HCEC 1CT (cell line): ENCODE measurements at regions not wholly inside any gene's neighbourhood (a gene's known extent, or its start where the extent isn't known, plus 50 kb on each side); places are given as distances from the start of the nearest gene placed in this dataset.

Experiments used
- DNase-seq: peaks from one replicate; pipeline ENCODE4 v3.0.0-alpha.2; 2017

- DNase-seq: no peak
These were observed 884.9 kb downstream of the C6orf118 start for GRCh38 chr6:164424489-164424888.

GRCh38 chr6:164419099-164419498, 890.3 kb downstream of the C6orf118 start:
- DNase-seq: no peak

DNA sequence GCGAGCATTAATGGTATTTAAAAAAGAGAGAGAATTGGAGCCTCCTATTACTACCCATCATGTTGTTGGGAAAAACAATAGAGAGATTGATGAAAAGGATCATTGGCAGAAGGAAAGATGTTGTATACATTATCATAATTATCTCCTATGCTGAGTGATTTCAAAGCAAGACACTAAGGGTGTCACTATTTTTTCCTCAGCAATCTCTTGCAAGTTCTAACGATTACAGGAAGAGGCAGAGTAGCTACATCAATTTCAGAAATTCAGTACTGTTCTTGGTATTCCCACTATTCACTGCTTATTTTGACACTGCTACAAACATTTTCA, 891.2 kb downstream of the C6orf118 start:
- no peak for DNase-seq

DNA sequence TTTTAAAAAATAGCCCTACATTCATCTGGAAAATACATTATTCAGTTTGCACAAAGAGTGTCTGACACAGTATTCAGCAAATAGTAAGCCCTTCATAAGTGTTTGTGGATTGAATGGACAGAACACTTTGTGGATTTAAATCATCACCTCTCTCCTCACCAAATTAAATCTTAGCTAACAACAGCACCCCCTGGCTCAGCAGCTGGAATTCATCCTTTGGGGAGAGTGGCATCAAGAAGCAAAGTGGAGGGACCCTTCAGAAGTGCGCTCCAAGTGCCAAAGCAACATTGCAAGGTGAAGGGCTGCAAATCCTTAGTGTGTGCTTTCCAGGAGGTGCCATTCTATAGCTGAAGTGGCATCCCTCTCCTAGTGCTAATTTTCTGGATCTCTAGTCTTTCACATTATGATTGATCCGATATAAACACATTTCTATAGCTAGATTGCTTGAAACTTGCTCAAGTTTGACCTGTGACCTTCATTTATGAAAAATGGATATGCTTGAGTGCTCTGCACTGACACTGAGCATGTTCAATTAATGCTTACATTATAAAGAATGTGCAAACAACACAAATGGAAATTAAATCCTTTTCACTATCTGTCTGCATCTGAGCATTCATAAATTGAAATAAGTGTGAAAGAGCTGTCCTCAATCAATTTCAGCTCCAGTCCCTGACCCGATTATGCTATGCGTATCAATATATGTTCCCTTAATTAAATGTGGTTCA, 891.7 kb downstream of the C6orf118 start:
- DNase-seq: no peak

DNA sequence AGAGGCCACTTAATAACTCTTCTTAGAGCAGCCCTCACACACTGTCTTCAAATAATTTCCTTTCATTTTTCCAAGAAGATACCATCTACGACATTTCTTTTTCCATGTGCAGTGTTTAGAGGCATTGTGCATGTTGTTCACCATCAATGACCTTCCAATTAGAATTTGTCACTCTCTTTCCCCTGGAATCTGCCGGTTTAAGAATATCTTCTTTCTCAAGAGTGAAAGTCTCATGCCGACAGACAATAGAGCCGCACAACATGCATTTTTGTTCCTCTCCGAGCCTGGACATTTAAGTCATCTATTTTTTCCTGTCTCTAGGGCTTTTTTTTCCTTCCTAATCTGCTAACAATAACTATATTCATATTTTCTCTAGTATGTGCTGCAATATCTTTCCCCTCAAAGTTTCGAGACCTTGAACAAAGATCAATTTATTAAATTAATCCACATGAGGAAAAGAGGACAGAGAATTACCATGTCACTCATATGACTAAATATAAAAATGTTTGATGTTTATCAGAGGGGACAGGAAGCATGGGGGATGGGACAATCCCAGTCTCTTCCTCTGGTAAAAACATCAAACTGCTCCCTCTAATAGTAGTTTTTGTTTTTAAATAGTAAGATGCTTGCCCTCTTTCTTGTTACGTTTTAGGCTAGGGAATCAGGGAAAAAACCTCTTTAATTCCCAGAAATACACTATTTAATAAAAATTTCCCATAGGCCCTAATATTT, 893.4 kb downstream of the C6orf118 start:
- no peak for DNase-seq

- no peak for DNase-seq
These were observed 894.7 kb downstream of the C6orf118 start for GRCh38 chr6:164414695-164415094.

DNA sequence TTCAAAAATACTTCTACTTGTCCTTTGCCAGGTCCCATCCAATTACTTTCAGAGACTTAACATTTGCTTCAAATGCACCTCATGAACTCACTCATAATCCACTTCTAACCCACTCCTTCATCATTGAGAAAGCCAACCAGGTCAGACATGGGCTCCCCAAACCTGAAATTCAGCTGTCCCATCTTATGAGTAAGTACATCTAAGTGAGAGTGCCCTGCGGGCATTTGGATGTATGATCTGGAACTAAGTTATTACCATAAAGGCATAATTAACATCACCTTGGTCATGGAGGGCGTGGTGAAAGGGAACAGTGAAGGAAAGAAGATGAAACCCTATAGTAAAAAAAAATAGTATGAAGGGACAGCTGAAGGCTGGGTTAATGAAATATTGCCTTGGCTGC, 896.8 kb downstream of the C6orf118 start:
- no peak for DNase-seq

- DNase-seq: no peak
These were observed 899.4 kb downstream of the C6orf118 start for GRCh38 chr6:164410017-164410416.

DNA sequence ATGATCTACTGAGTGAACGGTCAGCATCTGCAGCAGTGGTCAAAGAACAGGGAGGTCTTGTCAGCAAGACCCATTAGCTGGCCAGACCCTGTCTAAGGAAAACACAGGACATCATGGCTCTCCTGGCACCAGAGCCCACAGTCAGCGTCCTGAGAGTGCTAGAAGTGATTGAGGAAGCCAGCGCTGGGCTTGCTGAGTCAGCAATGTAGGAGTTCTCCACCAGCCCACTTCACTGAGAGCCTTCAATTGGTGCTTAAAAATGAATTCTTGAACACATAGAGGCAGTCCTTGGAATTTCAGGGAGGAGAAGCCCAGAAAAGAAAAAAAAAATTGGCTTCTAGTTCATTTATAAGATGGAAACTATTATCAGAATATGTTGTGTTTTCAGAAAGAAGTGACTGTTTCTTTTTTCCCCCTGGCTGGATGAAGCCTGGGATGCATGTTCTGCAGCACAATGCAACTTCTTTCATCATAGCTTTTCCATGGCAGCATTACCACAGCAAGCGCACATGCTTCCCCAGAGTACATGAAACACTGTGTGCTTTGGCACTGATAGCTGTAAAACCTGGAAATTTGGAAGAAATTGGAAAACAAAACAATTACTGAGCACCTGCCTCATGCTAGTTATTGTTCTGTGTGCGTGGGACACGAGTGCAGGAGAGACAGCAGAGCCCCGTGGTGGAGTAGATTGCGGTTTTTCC, 899.9 kb downstream of the C6orf118 start:
- DNase-seq: no peak

DNA sequence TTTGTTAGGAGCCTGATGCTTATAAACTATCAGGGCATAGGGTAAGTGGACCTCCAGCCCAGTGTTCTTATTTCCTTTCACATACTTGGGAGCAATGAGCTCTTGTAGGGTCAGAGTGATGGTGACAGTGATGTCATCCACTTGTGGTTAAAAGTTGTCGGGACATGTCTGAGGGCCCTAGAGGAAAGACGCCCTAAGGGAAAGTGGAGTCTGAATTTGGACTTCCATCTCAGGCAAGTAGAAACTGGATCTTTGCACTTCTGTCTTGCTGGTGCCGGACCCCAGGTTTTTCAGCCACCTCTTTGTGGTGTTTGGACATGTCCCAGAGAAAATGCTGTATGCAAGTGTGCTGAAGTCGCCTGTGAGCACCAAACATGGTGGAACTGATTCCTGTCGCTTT, 900.5 kb downstream of the C6orf118 start:
- no peak for DNase-seq

- DNase-seq: no peak
These were observed 904.5 kb downstream of the C6orf118 start for GRCh38 chr6:164404812-164405488.

DNA sequence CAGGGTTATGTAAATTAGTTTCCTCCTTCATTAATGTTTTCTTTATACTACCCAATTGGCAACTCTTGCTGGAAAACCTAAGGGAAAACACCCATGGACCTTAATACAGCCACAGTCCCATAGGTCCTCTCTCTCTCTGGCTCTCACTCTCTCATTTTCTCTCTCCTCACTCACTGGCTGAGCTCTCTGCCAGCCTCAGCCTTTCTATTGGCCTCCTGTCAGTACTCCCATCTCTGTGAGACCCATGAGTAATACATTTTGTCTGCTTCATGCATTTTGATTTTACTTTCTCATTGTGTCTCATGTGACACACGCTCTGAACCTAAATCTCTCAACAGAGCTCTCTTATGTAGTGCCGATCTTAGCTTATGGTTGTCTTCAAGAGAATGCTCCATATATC, 907.5 kb downstream of the C6orf118 start:
- no peak for DNase-seq

DNA sequence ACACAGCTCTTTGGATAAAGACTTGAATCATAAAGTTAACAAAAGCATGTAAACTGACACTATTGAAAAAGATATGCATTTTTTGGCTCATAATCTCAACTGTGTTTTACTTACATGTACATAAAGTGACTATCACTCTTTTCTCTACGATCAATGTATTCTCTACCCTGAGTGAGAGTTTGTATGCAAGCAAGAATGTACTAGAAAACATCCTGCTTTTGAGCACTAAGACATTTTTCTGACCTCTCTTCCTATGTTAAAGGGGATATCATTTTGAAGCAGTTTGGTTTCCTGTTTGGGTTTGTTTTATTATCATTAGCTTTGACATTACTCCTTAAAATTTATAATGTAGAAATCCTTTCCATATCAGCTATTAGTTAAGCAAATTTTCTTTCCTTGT, 910.8 kb downstream of the C6orf118 start:
- no peak for DNase-seq

GRCh38 chr6:164396071-164397047, 913.0 kb downstream of the C6orf118 start:
- DNase-seq: no peak

GRCh38 chr6:164379795-164380194, 929.6 kb downstream of the C6orf118 start:
- no peak for DNase-seq

DNA sequence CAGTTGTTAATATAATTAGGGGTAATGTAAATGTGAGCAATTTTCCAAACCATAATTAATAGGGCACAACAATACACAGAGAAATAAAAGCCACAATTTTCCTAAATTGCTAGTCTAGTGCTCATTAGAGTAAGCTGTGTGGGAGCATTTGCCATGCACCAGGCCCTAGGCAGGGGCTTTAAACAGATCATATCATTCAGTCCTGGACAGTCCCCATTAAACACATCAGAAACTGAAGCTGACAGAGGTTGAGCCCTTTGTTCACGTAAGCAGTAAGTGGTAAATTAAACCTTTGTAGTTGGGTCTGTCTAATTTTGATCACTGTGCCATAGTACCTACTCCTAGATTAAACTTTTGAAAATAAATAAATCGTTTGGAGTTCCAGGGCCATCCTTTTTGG, 931.1 kb downstream of the C6orf118 start:
- no peak for DNase-seq

DNA sequence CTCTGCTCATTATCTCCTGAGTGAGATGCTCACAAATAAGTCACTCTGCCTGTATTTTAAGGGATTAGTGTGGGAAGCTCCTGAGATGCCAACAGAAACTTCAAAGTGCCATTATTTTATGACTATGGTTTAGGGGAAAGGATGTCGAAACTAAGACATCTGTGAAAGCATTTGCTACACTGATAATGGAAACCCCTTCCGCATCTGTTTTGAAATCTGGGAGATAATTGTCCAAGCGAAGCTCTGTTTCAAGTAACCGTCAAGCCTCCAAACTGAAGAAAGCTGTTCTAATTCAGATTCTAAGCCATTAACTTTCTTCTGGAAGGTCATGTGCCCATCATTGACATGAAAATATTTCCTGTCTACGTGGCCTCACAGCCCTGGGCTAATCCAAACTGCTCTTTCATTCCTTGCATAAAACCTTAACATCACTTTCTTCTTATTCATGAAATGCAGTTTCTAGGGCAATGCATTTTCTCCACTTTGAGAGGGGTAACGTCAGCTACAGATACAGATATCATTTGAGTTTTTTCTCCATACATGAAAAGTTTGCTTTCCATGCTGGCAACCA, 932.0 kb downstream of the C6orf118 start:
- DNase-seq: no peak

DNA sequence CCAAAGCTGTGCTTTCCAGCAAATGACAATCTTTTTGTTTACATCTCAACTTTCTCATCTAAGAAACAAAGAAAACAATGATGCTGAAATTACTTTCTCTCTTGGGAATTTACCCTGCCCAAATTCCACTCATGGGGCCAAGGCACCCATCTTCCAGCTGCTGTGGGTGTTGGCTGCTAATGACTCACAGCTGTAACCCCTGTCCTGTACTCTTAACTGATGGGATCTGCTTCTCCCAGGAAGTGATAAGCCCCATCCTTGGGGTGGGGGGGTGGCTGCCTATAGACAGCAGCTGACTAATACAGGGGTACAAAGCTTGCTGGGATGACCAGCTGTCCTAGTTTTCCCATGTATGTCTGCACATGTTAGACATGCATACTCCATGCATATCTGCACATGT, 938.6 kb downstream of the C6orf118 start:
- DNase-seq: no peak

- no peak for DNase-seq
These were observed 944.9 kb downstream of the QKI start for GRCh38 chr6:164359441-164359840.

DNA sequence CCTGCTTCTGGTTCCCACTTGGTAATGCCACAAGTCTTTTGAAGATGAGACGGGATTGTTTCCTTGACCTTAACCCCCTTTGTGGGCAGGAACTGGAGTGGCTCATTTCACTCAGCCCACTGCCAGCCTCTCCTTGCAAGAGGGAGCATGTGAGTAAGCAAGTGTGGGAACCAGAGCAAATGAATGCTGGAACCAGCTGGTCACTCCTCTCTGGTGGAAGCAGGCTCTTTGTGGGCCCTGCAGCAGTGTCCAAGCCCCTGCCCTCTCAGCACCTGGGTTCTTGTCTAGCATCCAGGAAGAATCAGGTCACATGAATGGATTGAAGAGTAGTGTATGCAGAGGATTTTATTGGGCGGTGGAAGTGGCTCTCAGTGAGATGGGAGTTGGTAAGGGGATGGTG, 944.5 kb downstream of the QKI start:
- DNase-seq: no peak

DNA sequence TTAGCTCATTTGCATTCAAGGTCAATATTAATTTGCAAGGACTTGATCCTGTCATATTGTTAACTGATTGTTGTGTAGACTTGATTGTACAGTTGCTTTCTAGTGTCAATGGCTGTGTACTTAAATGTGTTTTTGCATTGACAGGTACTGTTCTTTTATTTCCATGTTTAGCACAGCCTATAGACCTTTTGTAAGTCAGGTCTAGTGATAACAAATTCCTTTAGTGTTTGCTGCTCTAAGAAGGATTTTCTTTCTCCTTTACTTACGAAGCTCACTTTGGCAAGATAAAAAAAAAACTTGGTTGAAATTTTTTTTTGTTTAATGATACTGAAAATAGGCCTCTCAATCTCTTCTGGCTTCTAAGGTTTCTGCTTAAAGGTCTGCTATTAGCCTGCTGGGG, 942.3 kb downstream of the QKI start:
- no peak for DNase-seq

DNA sequence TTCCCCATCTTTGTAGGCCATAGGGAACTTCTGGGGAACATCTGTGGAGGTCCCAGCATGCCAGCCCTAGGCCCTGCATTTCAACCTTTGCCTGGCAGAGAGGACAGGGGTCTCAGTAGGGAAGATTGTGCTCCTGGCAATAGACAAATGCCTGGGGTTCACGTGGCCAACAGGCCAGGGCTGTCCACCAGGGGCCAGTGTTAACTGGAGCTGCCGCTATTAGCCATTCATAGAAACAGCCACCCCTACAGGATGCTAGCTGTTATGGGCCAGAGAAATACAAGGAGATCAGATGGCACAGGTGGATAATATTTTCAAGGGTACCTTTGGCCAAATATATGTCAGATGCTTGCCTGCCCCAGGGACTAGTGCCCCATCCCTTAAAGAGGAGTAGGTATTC, 932.9 kb downstream of the QKI start:
- DNase-seq: no peak
